Liver (tissue), 7 donors: ENCODE measurements at regions not wholly inside any gene's neighbourhood (a gene's known extent, or its start where the extent isn't known, plus 50 kb on each side); places are given as distances from the start of the nearest gene placed in this dataset.

ENCODE experiments used
- DNase-seq: peaks from one replicate; pipeline ENCODE4 v3.0.0-alpha.2; 2017; ENCODE audit warnings: low spot score
- H3K27ac ChIP-seq, 2 donors: one replicate each; pipeline ENCODE4 v1.7.0; 2013; ENCODE audit warnings: inconsistent platforms in 2 of 2, low read length in 2 of 2, control low read depth in 1 of 2, low read depth in 1 of 2, mild to moderate bottlenecking in 1 of 2
- H3K27me3 ChIP-seq, 4 donors: one replicate each; pipeline versions ENCODE4 v1.6.1 to v1.7.0; 2013; ENCODE audit warnings: low read length in 3 of 4, inconsistent platforms in 1 of 4, mild to moderate bottlenecking in 1 of 4, moderate library complexity in 1 of 4; ENCODE audit not compliant: control insufficient read depth in 4 of 4, insufficient read depth in 4 of 4
- H3K36me3 ChIP-seq, 4 donors: one replicate each; pipeline versions ENCODE4 v1.6.1 to v1.7.0; 2013; ENCODE audit warnings: low read length in 3 of 4, mild to moderate bottlenecking in 3 of 4, low read depth in 1 of 4, moderate library complexity in 1 of 4; ENCODE audit not compliant: control insufficient read depth in 4 of 4, insufficient read depth in 3 of 4
- H3K4me1 ChIP-seq, 4 donors: one replicate each; pipeline versions ENCODE4 v1.6.1 to v1.7.0; 2013; ENCODE audit warnings: low read length in 3 of 4, mild to moderate bottlenecking in 3 of 4, moderate library complexity in 1 of 4; ENCODE audit not compliant: control insufficient read depth in 4 of 4, insufficient read depth in 4 of 4
- H3K4me3 ChIP-seq, 3 donors: one replicate each; pipeline versions ENCODE4 v1.6.1 to v1.7.0; 2013; ENCODE audit warnings: low read length in 3 of 3, control low read depth in 1 of 3, low read depth in 1 of 3, mild to moderate bottlenecking in 1 of 3
- H3K9ac ChIP-seq, 2 donors: one replicate each; pipeline ENCODE4 v1.7.0; 2013; ENCODE audit warnings: low read length in 2 of 2, mild to moderate bottlenecking in 2 of 2, moderate library complexity in 2 of 2, control low read depth in 1 of 2, low read depth in 1 of 2
- H3K9me3 ChIP-seq, 4 donors: one replicate each; pipeline versions ENCODE4 v1.6.1 to v1.7.0; 2013; ENCODE audit warnings: low read length in 3 of 4; ENCODE audit not compliant: control insufficient read depth in 4 of 4
- EGR1 ChIP-seq, 2 donors: IDR thresholded peaks; 2 replicates each; pipeline ENCODE4 v1.6.1; 2016 to 2018; ENCODE audit warnings: antibody characterized with exemption in 2 of 2, low read depth in 2 of 2
- FOXA1 ChIP-seq: IDR thresholded peaks from 2 replicates; pipeline ENCODE4 v1.6.1; 2016; ENCODE audit warnings: antibody characterized with exemption
- FOXA2 ChIP-seq: IDR thresholded peaks from 2 replicates; pipeline ENCODE4 v1.6.1; 2016; ENCODE audit warnings: antibody characterized with exemption
- GABPA ChIP-seq, 2 donors: IDR thresholded peaks in 1 of 2; conservative IDR thresholded peaks in 1 of 2; 2 replicates each; pipeline ENCODE4 v1.6.1; 2016; ENCODE audit warnings: antibody characterized with exemption in 2 of 2, mild to moderate bottlenecking in 1 of 2, moderate library complexity in 1 of 2
- HNF4A ChIP-seq, 2 donors: conservative IDR thresholded peaks; 2 replicates each; pipeline ENCODE4 v1.6.1; 2016; ENCODE audit warnings: antibody characterized with exemption in 2 of 2, mild to moderate bottlenecking in 2 of 2
- HNF4G ChIP-seq: IDR thresholded peaks from 2 replicates; pipeline ENCODE4 v1.6.1; 2016; ENCODE audit warnings: antibody characterized with exemption
- JUND ChIP-seq, 2 donors: IDR thresholded peaks; 2 replicates each; pipeline ENCODE4 v1.6.1; 2016; ENCODE audit warnings: antibody characterized with exemption in 2 of 2
- NR2F2 ChIP-seq: IDR thresholded peaks from 2 replicates; pipeline ENCODE4 v1.6.1; 2016; ENCODE audit warnings: antibody characterized with exemption
- RAD21 ChIP-seq, 2 donors: IDR thresholded peaks; 2 replicates each; pipeline ENCODE4 v1.6.1; 2016; ENCODE audit warnings: antibody characterized with exemption in 2 of 2, mild to moderate bottlenecking in 2 of 2
- RXRA ChIP-seq, 2 donors: IDR thresholded peaks; 2 replicates each; pipeline ENCODE4 v1.6.1; 2017 to 2018; ENCODE audit warnings: antibody characterized with exemption in 2 of 2, mild to moderate bottlenecking in 1 of 2
- YY1 ChIP-seq: IDR thresholded peaks from 2 replicates; pipeline ENCODE4 v1.6.1; 2016; ENCODE audit warnings: antibody characterized with exemption, mild to moderate bottlenecking
- WGBS: extraction: QIAGEN DNeasy Blood & Tissue Kit; methylation state at CpG from one replicate; pipeline ENCODE4 v1.1.7; 2013; 5-methylcytosine and 5-hydroxymethylcytosine counted together
- TF ChIP-seq, protein P1 (sequence below): IDR thresholded peaks from 2 replicates; pipeline ENCODE4 v1.6.1; 2016; ENCODE audit warnings: antibody characterized with exemption
- TF ChIP-seq, protein P2 (sequence below): IDR thresholded peaks from 2 replicates; pipeline ENCODE4 v1.6.1; 2016; ENCODE audit warnings: antibody characterized with exemption
- TF ChIP-seq, protein P3 (sequence below): IDR thresholded peaks from 2 replicates; pipeline ENCODE4 v1.6.1; 2016; ENCODE audit warnings: antibody characterized with exemption, mild to moderate bottlenecking
- TF ChIP-seq, protein P4 (sequence below): IDR thresholded peaks from 2 replicates; pipeline ENCODE4 v1.6.1; 2016; ENCODE audit warnings: antibody characterized with exemption
- donor health status: healthy.
- donor health status: healthy.
- donor health status: healthy.
- donor health status: healthy.

DNA sequence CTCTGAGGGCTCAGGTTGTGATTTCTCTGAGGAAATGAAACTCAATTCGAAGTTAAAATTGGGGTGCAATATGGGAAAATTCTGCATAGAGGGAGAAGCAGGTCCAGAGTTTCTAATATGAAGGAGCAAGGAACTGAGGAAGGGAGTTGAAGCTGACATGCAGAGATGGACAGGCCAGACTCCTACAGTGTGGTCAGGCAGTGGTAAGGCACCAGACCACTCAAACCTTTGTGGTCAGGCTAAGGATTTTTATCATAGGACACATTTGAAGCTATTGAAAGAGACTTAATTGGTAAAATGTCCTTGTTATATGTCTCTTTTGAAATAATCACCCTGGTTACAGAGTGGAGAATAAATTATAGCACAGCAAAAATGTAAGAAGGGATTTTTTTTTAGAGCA lies 1074.8 kb upstream of the CDH2 start:
- H3K27me3 ChIP-seq: no peaks in the 10 kb centered on the region
- H3K36me3 ChIP-seq: no peaks in the 10 kb centered on the region
- H3K4me1 ChIP-seq: no peaks in the 10 kb centered on the region
- H3K4me3 ChIP-seq: no peak overlapping the region
- no peak overlapping the region for H3K9ac ChIP-seq
- no peaks in the 10 kb centered on the region for H3K9me3 ChIP-seq
- DNase-seq: no peak
- 57% methylated on average over 1 of the region's 1 CpG for WGBS
- no peak overlapping the region for H3K27ac ChIP-seq
- TF ChIP-seq HNF4G (no peak), YY1 (no peak), RXRA (IDR thresholded peaks at IDR 0.05) (no peak), JUND (IDR thresholded peaks at IDR 0.05) (no peak)
- TF ChIP-seq, protein P1, sequence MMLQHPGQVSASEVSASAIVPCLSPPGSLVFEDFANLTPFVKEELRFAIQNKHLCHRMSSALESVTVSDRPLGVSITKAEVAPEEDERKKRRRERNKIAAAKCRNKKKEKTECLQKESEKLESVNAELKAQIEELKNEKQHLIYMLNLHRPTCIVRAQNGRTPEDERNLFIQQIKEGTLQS: no peak

DNA sequence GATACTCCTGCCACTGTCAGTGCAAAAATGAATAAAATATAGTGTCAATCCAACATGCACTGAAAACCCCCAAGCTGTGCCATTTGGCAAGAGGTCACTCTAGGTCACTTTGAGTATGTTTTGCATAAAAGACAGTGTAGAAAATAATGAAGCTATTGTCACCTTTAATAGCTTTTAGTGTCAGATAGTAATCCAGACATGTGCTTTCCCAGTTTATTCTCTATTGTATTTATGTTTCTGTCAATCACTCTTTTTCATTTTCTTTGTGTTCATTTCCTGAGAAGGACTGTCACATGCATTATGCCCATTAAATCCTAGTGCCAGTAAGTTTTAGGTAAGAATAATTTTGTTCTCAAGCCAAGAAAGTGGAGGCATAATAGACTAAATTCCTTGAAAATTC lies 1073.9 kb upstream of the CDH2 start:
- Histone ChIP-seq H3K36me3 (no peaks in the 10 kb centered on the region), H3K9ac (no peak overlapping the region), H3K9me3 (no peaks in the 10 kb centered on the region), H3K4me1 (no peaks in the 10 kb centered on the region), H3K27ac (no peak overlapping the region), H3K27me3 (no peaks in the 10 kb centered on the region), H3K4me3 (no peak overlapping the region)
- no peak for DNase-seq
- TF ChIP-seq JUND (IDR thresholded peaks at IDR 0.05): no peak
- TF ChIP-seq FOXA2: no peak

DNA sequence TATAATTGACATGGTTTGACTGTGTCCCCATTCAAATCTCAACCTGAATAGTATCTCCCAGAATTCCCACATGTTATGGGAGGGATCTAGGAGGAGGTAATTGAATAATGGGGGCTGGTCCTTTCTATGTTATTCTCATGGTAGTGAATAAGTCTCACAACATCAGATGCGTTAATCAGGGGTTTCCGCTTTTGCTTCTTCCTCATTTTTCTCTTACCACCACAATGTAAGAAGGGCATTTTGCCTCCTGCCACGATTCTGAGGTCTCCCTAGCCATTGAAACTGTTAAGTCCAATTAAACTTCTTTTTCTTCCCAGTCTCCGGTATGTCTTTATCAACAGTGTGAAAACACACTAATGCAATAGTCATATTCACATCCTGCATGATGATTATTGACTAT lies 1073.3 kb upstream of the CDH2 start:
- no peaks in the 10 kb centered on the region for H3K36me3 ChIP-seq
- no peaks in the 10 kb centered on the region for H3K27me3 ChIP-seq
- no peak overlapping the region for H3K4me3 ChIP-seq
- no peak overlapping the region for H3K27ac ChIP-seq
- H3K4me1 ChIP-seq: no peaks in the 10 kb centered on the region
- 83% methylated on average over 4 of the region's 4 CpGs for WGBS
- TF ChIP-seq RAD21 (IDR thresholded peaks at IDR 0.05) (no peak), HNF4G (no peak), EGR1 (IDR thresholded peaks at IDR 0.05; ENCODE audit: low read depth in 2 of 2) (no peak), GABPA (IDR thresholded peaks at IDR 0.05 in 1 of 2, conservative IDR thresholded peaks at IDR 0.05 in 1 of 2) (no peak), NR2F2 (no peak), HNF4A (conservative IDR thresholded peaks at IDR 0.05) (no peak), JUND (IDR thresholded peaks at IDR 0.05) (no peak), YY1 (no peak), FOXA2 (no peak), FOXA1 (no peak), RXRA (IDR thresholded peaks at IDR 0.05) (no peak)
- TF ChIP-seq, protein P2, sequence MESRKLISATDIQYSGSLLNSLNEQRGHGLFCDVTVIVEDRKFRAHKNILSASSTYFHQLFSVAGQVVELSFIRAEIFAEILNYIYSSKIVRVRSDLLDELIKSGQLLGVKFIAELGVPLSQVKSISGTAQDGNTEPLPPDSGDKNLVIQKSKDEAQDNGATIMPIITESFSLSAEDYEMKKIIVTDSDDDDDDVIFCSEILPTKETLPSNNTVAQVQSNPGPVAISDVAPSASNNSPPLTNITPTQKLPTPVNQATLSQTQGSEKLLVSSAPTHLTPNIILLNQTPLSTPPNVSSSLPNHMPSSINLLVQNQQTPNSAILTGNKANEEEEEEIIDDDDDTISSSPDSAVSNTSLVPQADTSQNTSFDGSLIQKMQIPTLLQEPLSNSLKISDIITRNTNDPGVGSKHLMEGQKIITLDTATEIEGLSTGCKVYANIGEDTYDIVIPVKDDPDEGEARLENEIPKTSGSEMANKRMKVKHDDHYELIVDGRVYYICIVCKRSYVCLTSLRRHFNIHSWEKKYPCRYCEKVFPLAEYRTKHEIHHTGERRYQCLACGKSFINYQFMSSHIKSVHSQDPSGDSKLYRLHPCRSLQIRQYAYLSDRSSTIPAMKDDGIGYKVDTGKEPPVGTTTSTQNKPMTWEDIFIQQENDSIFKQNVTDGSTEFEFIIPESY: no peak
- TF ChIP-seq, protein P3, sequence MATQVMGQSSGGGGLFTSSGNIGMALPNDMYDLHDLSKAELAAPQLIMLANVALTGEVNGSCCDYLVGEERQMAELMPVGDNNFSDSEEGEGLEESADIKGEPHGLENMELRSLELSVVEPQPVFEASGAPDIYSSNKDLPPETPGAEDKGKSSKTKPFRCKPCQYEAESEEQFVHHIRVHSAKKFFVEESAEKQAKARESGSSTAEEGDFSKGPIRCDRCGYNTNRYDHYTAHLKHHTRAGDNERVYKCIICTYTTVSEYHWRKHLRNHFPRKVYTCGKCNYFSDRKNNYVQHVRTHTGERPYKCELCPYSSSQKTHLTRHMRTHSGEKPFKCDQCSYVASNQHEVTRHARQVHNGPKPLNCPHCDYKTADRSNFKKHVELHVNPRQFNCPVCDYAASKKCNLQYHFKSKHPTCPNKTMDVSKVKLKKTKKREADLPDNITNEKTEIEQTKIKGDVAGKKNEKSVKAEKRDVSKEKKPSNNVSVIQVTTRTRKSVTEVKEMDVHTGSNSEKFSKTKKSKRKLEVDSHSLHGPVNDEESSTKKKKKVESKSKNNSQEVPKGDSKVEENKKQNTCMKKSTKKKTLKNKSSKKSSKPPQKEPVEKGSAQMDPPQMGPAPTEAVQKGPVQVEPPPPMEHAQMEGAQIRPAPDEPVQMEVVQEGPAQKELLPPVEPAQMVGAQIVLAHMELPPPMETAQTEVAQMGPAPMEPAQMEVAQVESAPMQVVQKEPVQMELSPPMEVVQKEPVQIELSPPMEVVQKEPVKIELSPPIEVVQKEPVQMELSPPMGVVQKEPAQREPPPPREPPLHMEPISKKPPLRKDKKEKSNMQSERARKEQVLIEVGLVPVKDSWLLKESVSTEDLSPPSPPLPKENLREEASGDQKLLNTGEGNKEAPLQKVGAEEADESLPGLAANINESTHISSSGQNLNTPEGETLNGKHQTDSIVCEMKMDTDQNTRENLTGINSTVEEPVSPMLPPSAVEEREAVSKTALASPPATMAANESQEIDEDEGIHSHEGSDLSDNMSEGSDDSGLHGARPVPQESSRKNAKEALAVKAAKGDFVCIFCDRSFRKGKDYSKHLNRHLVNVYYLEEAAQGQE: no peak
- TF ChIP-seq, protein P1: no peak
- TF ChIP-seq, protein P4, sequence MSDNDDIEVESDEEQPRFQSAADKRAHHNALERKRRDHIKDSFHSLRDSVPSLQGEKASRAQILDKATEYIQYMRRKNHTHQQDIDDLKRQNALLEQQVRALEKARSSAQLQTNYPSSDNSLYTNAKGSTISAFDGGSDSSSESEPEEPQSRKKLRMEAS: no peak
- DNase-seq: no peak
- H3K9me3 ChIP-seq: no peaks in the 10 kb centered on the region
- no peak overlapping the region for H3K9ac ChIP-seq
